IMR-90 (cell line): ENCODE measurements at regions not wholly inside any gene's neighbourhood (a gene's known extent, or its start where the extent isn't known, plus 50 kb on each side); places are given as distances from the start of the nearest gene placed in this dataset.

ENCODE experiments used
- ATAC-seq: fragments of 200-7000 bp; cut with Tn5 transposase; 2 replicates; pipeline ENCODE4 v1.9.1; 2020; ENCODE audit warnings: low read depth, mild to moderate bottlenecking, moderate library complexity
- BruUV-seq: library from RNA; stranded (reverse); fragments of 400-500 nt; replicated peaks from 2 replicates; lab custom pipeline; 2021; lab: Mats Ljungman, UMichigan
- CTCF ChIA-PET: fragments of 300-600 bp; formaldehyde crosslinking; extraction: SDS; loops from one replicate; lab custom pipeline; 2021; ENCODE audit warnings: antibody characterized with exemption; lab: Yijun Ruan, JAX
- POLR2A ChIA-PET: fragments of 300-600 bp; sonication (Branson Sonifier 250); formaldehyde crosslinking; loops from one replicate; lab custom pipeline; 2022; ENCODE audit warnings: antibody characterized with exemption; ENCODE audit not compliant: unreplicated experiment; lab: Charles Lee
- DNase-seq: peaks from one replicate; pipeline ENCODE4 v3.0.0; 2013
- H2AFZ ChIP-seq: replicated peaks from 2 replicates; pipeline ENCODE3; 2013; ENCODE audit warnings: low read length, mild to moderate bottlenecking; ENCODE audit not compliant: poor library complexity
- H2AK5ac ChIP-seq: 2 replicates; pipeline ENCODE4 v1.6.1; 2013; ENCODE audit warnings: low read depth, low read length, inconsistent platforms
- H2AK9ac ChIP-seq: replicated peaks from 2 replicates; pipeline ENCODE3; 2013; ENCODE audit warnings: mild to moderate bottlenecking, low read depth, low read length, moderate library complexity; ENCODE audit not compliant: poor library complexity
- H2BK120ac ChIP-seq: 2 replicates; pipeline ENCODE4 v1.6.1; 2013; ENCODE audit warnings: low read depth, low read length, inconsistent platforms
- H2BK15ac ChIP-seq: 3 replicates; pipeline ENCODE4 v1.6.1; 2013; ENCODE audit warnings: low read depth, low read length, inconsistent platforms
- H2BK20ac ChIP-seq: 2 replicates; pipeline ENCODE4 v1.6.1; 2013; ENCODE audit warnings: low read depth, mild to moderate bottlenecking, inconsistent platforms, low read length, moderate library complexity
- H2BK5ac ChIP-seq: 2 replicates; pipeline ENCODE4 v1.6.1; 2013; ENCODE audit warnings: mild to moderate bottlenecking, low read depth, low read length, inconsistent platforms; ENCODE audit not compliant: poor library complexity, severe bottlenecking
- H3K14ac ChIP-seq: replicated peaks from 2 replicates; pipeline ENCODE4 v1.6.1; 2013; ENCODE audit warnings: low read depth, low read length, inconsistent platforms
- H3K18ac ChIP-seq: 2 replicates; pipeline ENCODE4 v1.6.1; 2013; ENCODE audit warnings: low read depth, low read length, control low read depth
- H3K23ac ChIP-seq: 2 replicates; pipeline ENCODE4 v1.6.1; 2013; ENCODE audit warnings: low read depth, low read length, inconsistent platforms
- H3K27ac ChIP-seq: 2 replicates; pipeline ENCODE4 v1.5.1; 2013; ENCODE audit warnings: mild to moderate bottlenecking, control low read depth, low read length; ENCODE audit not compliant: insufficient read depth
- H3K27me3 ChIP-seq: 2 replicates; pipeline ENCODE4 v1.6.1; 2013; ENCODE audit warnings: low read length; ENCODE audit not compliant: control insufficient read depth, insufficient read depth
- H3K36me3 ChIP-seq: 2 replicates; pipeline ENCODE4 v1.6.1; 2013; ENCODE audit warnings: low read length, mixed read lengths; ENCODE audit not compliant: control insufficient read depth, insufficient read depth
- H3K4ac ChIP-seq: 2 replicates; pipeline ENCODE4 v1.6.1; 2013; ENCODE audit warnings: low read depth, low read length, inconsistent platforms
- H3K4me1 ChIP-seq: 2 replicates; pipeline ENCODE4 v1.6.1; 2013; ENCODE audit warnings: low read length, mixed read lengths; ENCODE audit not compliant: control insufficient read depth, insufficient read depth
- H3K4me2 ChIP-seq: 2 replicates; pipeline ENCODE4 v1.6.1; 2013; ENCODE audit warnings: low read depth, mild to moderate bottlenecking, control low read depth, low read length, moderate library complexity
- H3K4me3 ChIP-seq: 2 replicates; pipeline ENCODE4 v1.5.1; 2013; ENCODE audit warnings: low read depth, mild to moderate bottlenecking, control low read depth, low read length, moderate library complexity; ENCODE audit not compliant: insufficient read depth
- H3K56ac ChIP-seq: 2 replicates; pipeline ENCODE4 v1.6.1; 2013; ENCODE audit warnings: low read length, inconsistent platforms; ENCODE audit not compliant: insufficient read depth; ENCODE audit errors: extremely low read depth
- H3K79me1 ChIP-seq, 2 experiments: 2 replicates each; pipeline ENCODE4 v1.6.1; 2013; ENCODE audit warnings: low read length in 2 of 2, inconsistent platforms in 1 of 2, low read depth in 1 of 2
- H3K9ac ChIP-seq: 2 replicates; pipeline ENCODE4 v1.6.1; 2013; ENCODE audit warnings: low read depth, low read length, control low read depth
- H3K9me1 ChIP-seq: 2 replicates; pipeline ENCODE4 v1.6.1; 2013; ENCODE audit warnings: low read length, inconsistent platforms; ENCODE audit not compliant: insufficient read depth
- H3K9me3 ChIP-seq: 2 replicates; pipeline ENCODE4 v1.6.1; 2013; ENCODE audit warnings: low read length; ENCODE audit not compliant: control insufficient read depth, insufficient read depth
- H4K20me1 ChIP-seq: 2 replicates; pipeline ENCODE4 v1.6.1; 2013; ENCODE audit warnings: low read length, inconsistent platforms; ENCODE audit not compliant: insufficient read depth
- H4K5ac ChIP-seq: 2 replicates; pipeline ENCODE4 v1.6.1; 2013; ENCODE audit warnings: mild to moderate bottlenecking, low read depth, low read length, control low read depth
- H4K8ac ChIP-seq, 2 experiments: 2 replicates each; pipeline ENCODE4 v1.6.1; 2013; ENCODE audit warnings: low read depth in 2 of 2, low read length in 2 of 2, control low read depth in 1 of 2, inconsistent platforms in 1 of 2
- H4K91ac ChIP-seq: 2 replicates; pipeline ENCODE4 v1.6.1; 2013; ENCODE audit warnings: low read depth, low read length, inconsistent platforms; ENCODE audit not compliant: insufficient read depth
- BHLHE40 ChIP-seq: fragments of 150-350 bp; IDR thresholded peaks from 2 replicates; pipeline ENCODE4 v1.6.1; 2016; ENCODE audit warnings: mild to moderate bottlenecking, low read depth, low read length
- FOS ChIP-seq: fragments of 150-350 bp; IDR thresholded peaks from 2 replicates; pipeline ENCODE4 v1.6.1; 2016; ENCODE audit warnings: low read depth, low read length
- MAZ ChIP-seq: IDR thresholded peaks from 2 replicates; pipeline ENCODE4 v1.6.1; 2012; ENCODE audit warnings: low read depth, mild to moderate bottlenecking, low read length, improper control_type of control experiment, moderate library complexity, borderline replicate concordance
- MXI1 ChIP-seq: IDR thresholded peaks from 2 replicates; pipeline ENCODE4 v1.6.1; 2012; ENCODE audit warnings: low read depth, mild to moderate bottlenecking, low read length, moderate library complexity, borderline replicate concordance
- RCOR1 ChIP-seq: IDR thresholded peaks from 2 replicates; pipeline ENCODE4 v1.6.1; 2012; ENCODE audit warnings: mild to moderate bottlenecking, low read length, improper control_type of control experiment; ENCODE audit not compliant: insufficient replicate concordance
- WGBS, 2 experiments: methylation state at CpG; one replicate each; pipeline versions ENCODE4 v1.1.5 to v1.1.7; 2013; ENCODE audit warnings: missing lambda C conversion rate in 2 of 2; ENCODE audit not compliant: insufficient read length in 1 of 2; ENCODE audit errors: extremely low coverage in 2 of 2; 5-methylcytosine and 5-hydroxymethylcytosine counted together
- dilution Hi-C: fragments of 300-500 bp; cut with HindIII; formaldehyde crosslinking; loops from one replicate; pipeline ENCODE4 v1.14.3; 2018; ENCODE audit warnings: low sequenced_read_pairs; ENCODE audit not compliant: unreplicated experiment
- in situ Hi-C: fragments of 300-500 bp; cut with MboI; formaldehyde crosslinking; loops from 3 replicates; pipeline ENCODE4 v1.14.3; 2019; ENCODE audit warnings: low sequenced_read_pairs, inconsistent platforms, mixed read lengths
- intact Hi-C: fragments of 100-400 bp; cut with micrococcal nuclease; formaldehyde crosslinking; loops from 2 replicates; pipeline ENCODE4 v1.10.0; 2022

- Histone ChIP-seq H4K20me1 (no peaks in the 10 kb centered on the region), H3K9ac (no peak overlapping the region), H3K9me1 (no peaks in the 10 kb centered on the region), H3K4me2 (no peak overlapping the region), H3K27me3 (peaks cover 5% of the 10 kb centered on the region), H2BK5ac (no peak overlapping the region), H2BK15ac (no peak overlapping the region), H4K91ac (no peak overlapping the region), H4K8ac (no peak overlapping the region), H2AFZ (no peak overlapping the region), H3K4me1 (no peaks in the 10 kb centered on the region), H3K4ac (no peak overlapping the region), H4K5ac (no peak overlapping the region), H2BK20ac (no peak overlapping the region), H2AK9ac (no peak overlapping the region), H2BK120ac (no peak overlapping the region), H3K9me3 (no peaks in the 10 kb centered on the region), H3K27ac (no peak overlapping the region), H3K36me3 (no peaks in the 10 kb centered on the region), H3K56ac (no peak overlapping the region), H2AK5ac (no peak overlapping the region), H3K18ac (no peak overlapping the region), H3K79me1 (no peaks in the 10 kb centered on the region), H3K4me3 (no peak overlapping the region), H3K14ac (no peak overlapping the region), H3K23ac (no peak overlapping the region)
- in situ Hi-C loops, result no loop called here
- intact Hi-C loops, result no loop called here
- ChIA-PET POLR2A (interaction anchor here (0.5 kb wide), 1 partner anchor 120 kb away, joined by 7 read pairs; no protein-coding TSS in a partner anchor), CTCF (no interaction called here)
- 86% methylated on average over 1 of the region's 4 CpGs; no CpG with 5 or more reads in 1 of the 2 experiments for WGBS, 2 experiments
- BruUV-seq, result no TSS peak
- dilution Hi-C loops, result no loop called here
- DNase-seq, result no peak
- no peak for ATAC-seq
- no peak for TF ChIP-seq MAZ
- no peak for TF ChIP-seq MXI1
- no peak for TF ChIP-seq FOS
- TF ChIP-seq RCOR1, result no peak
- TF ChIP-seq BHLHE40, result no peak
Measured at GRCh38 chr4:140212646-140213045, 58.7 kb upstream of the MAML3 start.
